Smooth muscle cell (in vitro differentiated cells): ENCODE measurements at regions not wholly inside any gene's neighbourhood (a gene's known extent, or its start where the extent isn't known, plus 50 kb on each side); places are given as distances from the start of the nearest gene placed in this dataset.

Source experiments
- DNase-seq: peaks from one replicate; lab custom pipeline; 2025; ENCODE audit not compliant: unreplicated experiment; lab: John Stamatoyannopoulos, UW
- H2AFZ ChIP-seq: fragments of 200-600 bp; sonication (generic); 2 replicates; pipeline ENCODE4 v1.6.0; 2016; ENCODE audit warnings: antibody characterized with exemption, low read depth, mild to moderate bottlenecking
- H3F3A ChIP-seq: fragments of 200-600 bp; sonication (generic); 2 replicates; pipeline ENCODE4 v1.6.0; 2017; ENCODE audit warnings: antibody characterized with exemption, low read depth
- H3K27ac ChIP-seq: fragments of 200-600 bp; sonication (generic); 2 replicates; pipeline ENCODE4 v1.5.1; 2016; ENCODE audit warnings: low read depth, mild to moderate bottlenecking
- H3K27me3 ChIP-seq: fragments of 200-600 bp; sonication (generic); 2 replicates; pipeline ENCODE4 v1.6.1; 2016; ENCODE audit warnings: low read depth, mild to moderate bottlenecking
- H3K36me3 ChIP-seq: fragments of 200-600 bp; sonication (generic); 2 replicates; pipeline ENCODE4 v1.5.1; 2016; ENCODE audit warnings: low read depth
- H3K4me1 ChIP-seq: fragments of 200-600 bp; sonication (generic); 2 replicates; pipeline ENCODE4 v1.5.1; 2016; ENCODE audit warnings: low read depth
- H3K4me2 ChIP-seq: fragments of 200-600 bp; sonication (generic); 2 replicates; pipeline ENCODE4 v1.6.0; 2016; ENCODE audit warnings: mild to moderate bottlenecking
- H3K4me3 ChIP-seq: fragments of 200-600 bp; sonication (generic); 2 replicates; pipeline ENCODE4 v1.5.1; 2016; ENCODE audit warnings: mild to moderate bottlenecking
- H3K79me2 ChIP-seq: fragments of 200-600 bp; sonication (generic); 2 replicates; pipeline ENCODE4 v1.6.0; 2016; ENCODE audit warnings: low read depth, mild to moderate bottlenecking
- H3K9ac ChIP-seq: fragments of 200-600 bp; sonication (generic); 2 replicates; pipeline ENCODE4 v1.6.0; 2016; ENCODE audit warnings: low read depth
- H3K9me3 ChIP-seq: fragments of 200-600 bp; sonication (generic); replicated peaks from 2 replicates; pipeline ENCODE4 v1.5.1; 2016; ENCODE audit warnings: low read depth
- H4K20me1 ChIP-seq: fragments of 200-600 bp; sonication (generic); 2 replicates; pipeline ENCODE4 v1.6.0; 2016; ENCODE audit warnings: low read depth
- WGBS: methylation state at CpG from one replicate; pipeline ENCODE4 v1.1.7; 2016; ENCODE audit warnings: low lambda C conversion rate; 5-methylcytosine and 5-hydroxymethylcytosine counted together
- TF ChIP-seq, protein P1 (sequence below): fragments of 200-600 bp; sonication (generic); IDR thresholded peaks from 2 replicates; pipeline ENCODE4 v1.5.1; 2017; ENCODE audit warnings: borderline replicate concordance, mild to moderate bottlenecking, antibody characterized with exemption; ENCODE audit not compliant: insufficient read depth, poor library complexity, severe bottlenecking

GRCh38 chr2:143936538-143936847, 583.4 kb downstream of the ZEB2 start:
- H3F3A ChIP-seq, result no peaks in the 10 kb centered on the region
- H4K20me1 ChIP-seq, result no peaks in the 10 kb centered on the region
- peak overlapping the region; percentile 67 for H3K4me3 ChIP-seq
- H2AFZ ChIP-seq, result peak overlapping the region; percentile 76
- H3K4me1 ChIP-seq, result peaks cover 58% of the 10 kb centered on the region
- no peak overlapping the region for H3K27ac ChIP-seq
- no peaks in the 10 kb centered on the region for H3K79me2 ChIP-seq
- peak overlapping the region; percentile 31 for H3K9ac ChIP-seq
- no peak for DNase-seq
- no peaks in the 10 kb centered on the region for H3K36me3 ChIP-seq
- H3K9me3 ChIP-seq, result no peaks in the 10 kb centered on the region
- peaks cover 5% of the 10 kb centered on the region for H3K27me3 ChIP-seq
- 17% methylated on average over 14 of the region's 14 CpGs for WGBS
- H3K4me2 ChIP-seq, result peak overlapping the region; percentile 94
- TF ChIP-seq, protein P1, sequence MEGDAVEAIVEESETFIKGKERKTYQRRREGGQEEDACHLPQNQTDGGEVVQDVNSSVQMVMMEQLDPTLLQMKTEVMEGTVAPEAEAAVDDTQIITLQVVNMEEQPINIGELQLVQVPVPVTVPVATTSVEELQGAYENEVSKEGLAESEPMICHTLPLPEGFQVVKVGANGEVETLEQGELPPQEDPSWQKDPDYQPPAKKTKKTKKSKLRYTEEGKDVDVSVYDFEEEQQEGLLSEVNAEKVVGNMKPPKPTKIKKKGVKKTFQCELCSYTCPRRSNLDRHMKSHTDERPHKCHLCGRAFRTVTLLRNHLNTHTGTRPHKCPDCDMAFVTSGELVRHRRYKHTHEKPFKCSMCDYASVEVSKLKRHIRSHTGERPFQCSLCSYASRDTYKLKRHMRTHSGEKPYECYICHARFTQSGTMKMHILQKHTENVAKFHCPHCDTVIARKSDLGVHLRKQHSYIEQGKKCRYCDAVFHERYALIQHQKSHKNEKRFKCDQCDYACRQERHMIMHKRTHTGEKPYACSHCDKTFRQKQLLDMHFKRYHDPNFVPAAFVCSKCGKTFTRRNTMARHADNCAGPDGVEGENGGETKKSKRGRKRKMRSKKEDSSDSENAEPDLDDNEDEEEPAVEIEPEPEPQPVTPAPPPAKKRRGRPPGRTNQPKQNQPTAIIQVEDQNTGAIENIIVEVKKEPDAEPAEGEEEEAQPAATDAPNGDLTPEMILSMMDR, result no peak

GRCh38 chr2:143935482-143935752, 584.5 kb downstream of the ZEB2 start:
- H3K9ac ChIP-seq, result no peak overlapping the region
- no peaks in the 10 kb centered on the region for H3K36me3 ChIP-seq
- TF ChIP-seq, protein P1, result no peak
- H3K27ac ChIP-seq, result no peak overlapping the region
- no peaks in the 10 kb centered on the region for H4K20me1 ChIP-seq
- H3F3A ChIP-seq, result no peaks in the 10 kb centered on the region
- no peak overlapping the region for H3K4me3 ChIP-seq
- no peaks in the 10 kb centered on the region for H3K9me3 ChIP-seq
- no peak for DNase-seq
- no peak overlapping the region for H2AFZ ChIP-seq
- H3K4me2 ChIP-seq, result no peak overlapping the region
- 91% methylated on average over 4 of the region's 4 CpGs for WGBS
- H3K27me3 ChIP-seq, result peaks cover 5% of the 10 kb centered on the region
- H3K4me1 ChIP-seq, result peaks cover 57% of the 10 kb centered on the region
- no peaks in the 10 kb centered on the region for H3K79me2 ChIP-seq

DNA sequence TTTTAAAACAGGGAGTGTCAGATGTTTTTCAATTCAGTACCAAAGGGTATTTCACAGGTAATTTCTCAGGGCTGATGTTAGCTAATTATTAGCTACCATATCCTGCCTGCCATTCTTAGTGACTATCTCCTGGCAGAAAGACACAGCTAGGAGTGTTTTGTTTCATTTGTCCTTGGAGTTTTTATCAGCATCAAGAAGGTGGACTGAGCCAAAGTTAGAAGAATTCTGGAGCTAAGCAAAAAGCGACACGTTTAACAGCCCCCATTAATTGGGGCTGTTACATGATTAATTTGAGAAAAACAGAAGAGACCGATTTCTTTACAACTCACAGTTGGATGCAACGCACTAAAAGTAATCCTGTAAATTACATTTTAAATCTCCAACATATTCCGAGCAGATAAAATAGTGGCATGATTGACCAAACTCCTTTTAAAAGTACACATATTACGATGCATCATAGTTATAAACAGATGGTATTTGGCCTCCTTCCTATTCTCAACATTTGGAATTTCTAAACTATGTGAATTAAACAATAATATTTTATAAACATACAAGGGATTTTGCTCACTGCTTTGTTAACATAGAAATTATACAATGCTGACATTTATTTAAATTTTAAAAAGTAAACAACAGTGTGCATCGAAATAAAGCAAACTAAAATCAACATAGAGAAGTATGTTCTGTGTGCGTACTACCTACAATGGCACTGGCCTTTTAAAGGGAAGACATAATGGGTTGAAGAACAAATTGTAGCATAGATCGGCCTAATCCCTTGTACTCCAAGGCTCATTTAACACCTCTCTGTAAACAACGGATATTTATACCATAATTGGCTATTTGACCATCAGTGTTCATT, 585.1 kb downstream of the ZEB2 start:
- TF ChIP-seq, protein P1, result no peak

GRCh38 chr2:143933946-143934569, 585.9 kb downstream of the ZEB2 start:
- TF ChIP-seq, protein P1, result no peak
- Histone ChIP-seq H3K27me3 (no peaks in the 10 kb centered on the region), H3K27ac (no peak overlapping the region), H3F3A (no peaks in the 10 kb centered on the region), H3K79me2 (no peaks in the 10 kb centered on the region), H2AFZ (no peak overlapping the region), H4K20me1 (no peaks in the 10 kb centered on the region), H3K9me3 (no peaks in the 10 kb centered on the region), H3K9ac (no peak overlapping the region), H3K4me1 (peaks cover 43% of the 10 kb centered on the region), H3K36me3 (no peaks in the 10 kb centered on the region), H3K4me3 (no peak overlapping the region), H3K4me2 (no peak overlapping the region)
- no peak for DNase-seq

More for the DNA sequence above, 585.1 kb downstream of the ZEB2 start:
- H3K27me3 ChIP-seq, result peaks cover 5% of the 10 kb centered on the region
- no peak overlapping the region for H2AFZ ChIP-seq
- H3K9me3 ChIP-seq, result no peaks in the 10 kb centered on the region
- H3K4me1 ChIP-seq, result peaks cover 51% of the 10 kb centered on the region
- no peak overlapping the region for H3K4me3 ChIP-seq
- H3K79me2 ChIP-seq, result no peaks in the 10 kb centered on the region
- no peaks in the 10 kb centered on the region for H3K36me3 ChIP-seq
- no peaks in the 10 kb centered on the region for H4K20me1 ChIP-seq
- no peak for DNase-seq
- 88% methylated on average over 10 of the region's 10 CpGs for WGBS
- no peak overlapping the region for H3K27ac ChIP-seq
- no peak overlapping the region for H3K9ac ChIP-seq
- no peaks in the 10 kb centered on the region for H3F3A ChIP-seq
- no peak overlapping the region for H3K4me2 ChIP-seq
